B cell (primary cell): ENCODE measurements at regions not wholly inside any gene's neighbourhood (a gene's known extent, or its start where the extent isn't known, plus 50 kb on each side); places are given as distances from the start of the nearest gene placed in this dataset.

ENCODE experiments used
- CTCF ChIP-seq: fragments of 200-600 bp; IDR thresholded peaks from one replicate; pipeline ENCODE4 v1.8.0; 2022; ENCODE audit warnings: antibody characterized with exemption, mild to moderate bottlenecking
- EZH2 ChIP-seq: IDR thresholded peaks from 2 replicates; pipeline ENCODE4 v1.6.1; 2012; ENCODE audit warnings: borderline replicate concordance, low read depth, mild to moderate bottlenecking, moderate library complexity, low read length; ENCODE audit not compliant: insufficient read depth, poor library complexity, severe bottlenecking

- TF ChIP-seq CTCF (no peak), EZH2 (no peak)
Measured at GRCh38 chr18:38670486-38670885, 1104.9 kb upstream of the CELF4 start.
